HG02571 (cell line): ENCODE measurements at regions not wholly inside any gene's neighbourhood (a gene's known extent, or its start where the extent isn't known, plus 50 kb on each side); places are given as distances from the start of the nearest gene placed in this dataset.
"Not testable (repeated sequence)": the region's sequence is repeated elsewhere in the genome, so short reads cannot be mapped to it uniquely, and the experiment has no call there.

Experiments
- ATAC-seq: cut with Tn5 transposase; IDR thresholded peaks from one replicate; pipeline ENCODE4 v1.9.1; 2021; ENCODE audit warnings: mild to moderate bottlenecking, moderate library complexity; ENCODE audit not compliant: unreplicated experiment

DNA sequence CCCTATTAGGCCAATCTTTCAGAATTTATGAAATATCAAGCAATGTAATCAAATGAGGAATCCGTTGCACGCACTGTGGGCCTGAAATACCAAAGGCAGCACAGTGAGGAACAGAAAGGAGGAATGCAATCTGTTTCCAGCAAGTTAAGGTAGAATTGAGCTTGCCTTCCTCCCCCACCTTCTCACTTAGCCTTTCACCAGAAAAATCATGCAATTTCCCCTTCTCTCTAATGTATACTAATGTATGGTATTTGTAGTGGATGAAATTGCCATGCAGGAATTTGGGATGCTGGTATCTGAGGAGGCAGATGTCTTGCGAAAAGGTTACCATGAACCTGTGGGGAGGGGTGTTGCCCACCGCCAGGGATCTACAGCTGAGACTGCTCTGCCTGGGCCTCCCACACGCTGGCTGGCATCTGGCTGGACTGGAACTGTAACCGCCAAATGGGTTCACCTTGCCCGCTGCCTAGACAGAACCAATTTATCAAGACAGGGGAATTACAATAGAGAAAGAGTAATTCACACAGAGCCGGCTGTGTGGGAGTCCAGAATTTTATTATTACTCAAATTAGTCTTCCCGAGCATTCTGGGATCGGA, 222.4 kb upstream of the MYLIP start:
- ATAC-seq = no peak

DNA sequence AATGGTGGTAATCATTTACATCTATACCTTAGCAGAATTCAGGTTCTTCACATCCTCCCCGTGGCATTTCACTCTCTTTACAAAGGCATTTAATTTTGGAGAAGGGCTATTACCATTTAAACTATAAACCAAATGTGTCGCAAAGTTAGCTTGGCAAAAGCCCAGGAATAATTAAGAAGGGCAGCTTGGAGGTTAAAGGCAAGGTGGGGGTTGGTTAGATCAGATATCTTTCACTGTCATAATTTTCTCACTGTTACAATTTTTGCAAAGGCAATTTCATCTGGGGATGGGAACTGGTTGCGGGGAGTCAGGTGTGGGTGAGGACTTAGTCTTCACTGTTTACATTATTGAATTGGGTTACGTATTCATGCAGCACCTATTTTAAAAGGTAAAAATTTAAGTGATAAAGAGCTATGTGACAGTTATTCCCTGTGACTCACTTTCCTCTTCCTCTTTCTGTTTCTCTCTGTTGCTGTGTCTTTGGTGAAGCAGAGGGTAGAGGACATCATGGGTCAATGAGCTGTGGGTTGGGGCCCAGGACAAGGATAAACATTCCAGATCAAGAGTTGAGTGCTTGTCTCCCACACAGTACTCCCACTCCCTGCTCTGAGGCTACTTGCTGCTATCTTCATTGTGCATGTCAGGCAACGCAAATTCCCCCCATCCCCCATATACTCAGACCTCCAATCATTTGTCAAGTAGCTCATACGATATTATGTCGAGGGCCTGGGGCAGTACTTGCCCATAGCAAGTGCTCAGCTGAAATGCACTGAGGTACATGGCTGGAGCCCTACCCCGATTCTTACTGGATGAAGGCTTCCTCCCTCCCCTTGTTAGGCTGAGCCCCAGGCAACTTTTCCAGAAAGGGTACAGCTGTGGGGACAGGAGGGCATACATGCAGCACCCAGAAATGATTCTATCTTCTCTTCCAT, 223.1 kb upstream of the MYLIP start:
- ATAC-seq = no peak

DNA sequence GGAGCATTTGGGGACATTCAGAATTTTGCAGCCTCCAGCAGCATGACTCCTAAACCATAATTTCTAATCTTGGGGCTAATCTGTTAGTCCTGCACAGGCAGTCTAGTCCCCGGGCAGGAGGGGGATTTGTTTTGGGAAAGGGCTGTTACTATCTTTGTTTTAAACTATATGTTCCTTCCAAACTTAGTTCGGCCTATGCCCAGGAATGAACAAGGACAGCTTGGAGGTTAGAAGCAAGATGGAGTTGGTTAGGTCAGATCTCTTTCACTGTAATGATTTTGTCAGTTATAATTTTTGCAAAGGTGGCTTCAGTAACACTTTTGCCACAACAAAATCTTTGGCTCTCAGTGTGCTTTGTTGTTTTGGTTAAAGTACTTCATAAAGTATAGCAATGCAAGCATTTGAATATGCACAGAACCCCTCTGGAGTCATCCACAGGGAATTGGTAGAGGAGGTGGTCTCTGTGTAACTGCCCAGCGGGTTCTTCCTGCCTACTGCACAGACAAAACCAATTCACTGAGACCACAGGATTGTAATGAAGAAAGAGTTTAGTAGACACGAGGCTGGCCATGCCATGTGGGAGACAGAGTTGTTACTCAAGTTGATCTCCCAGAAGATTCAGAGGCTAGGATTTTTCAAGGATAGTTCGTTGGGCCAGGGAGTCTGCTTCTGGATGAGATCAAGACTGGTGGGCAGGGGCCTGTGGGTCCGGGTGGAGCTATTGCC, 224.1 kb upstream of the MYLIP start:
- ATAC-seq = no peak

DNA sequence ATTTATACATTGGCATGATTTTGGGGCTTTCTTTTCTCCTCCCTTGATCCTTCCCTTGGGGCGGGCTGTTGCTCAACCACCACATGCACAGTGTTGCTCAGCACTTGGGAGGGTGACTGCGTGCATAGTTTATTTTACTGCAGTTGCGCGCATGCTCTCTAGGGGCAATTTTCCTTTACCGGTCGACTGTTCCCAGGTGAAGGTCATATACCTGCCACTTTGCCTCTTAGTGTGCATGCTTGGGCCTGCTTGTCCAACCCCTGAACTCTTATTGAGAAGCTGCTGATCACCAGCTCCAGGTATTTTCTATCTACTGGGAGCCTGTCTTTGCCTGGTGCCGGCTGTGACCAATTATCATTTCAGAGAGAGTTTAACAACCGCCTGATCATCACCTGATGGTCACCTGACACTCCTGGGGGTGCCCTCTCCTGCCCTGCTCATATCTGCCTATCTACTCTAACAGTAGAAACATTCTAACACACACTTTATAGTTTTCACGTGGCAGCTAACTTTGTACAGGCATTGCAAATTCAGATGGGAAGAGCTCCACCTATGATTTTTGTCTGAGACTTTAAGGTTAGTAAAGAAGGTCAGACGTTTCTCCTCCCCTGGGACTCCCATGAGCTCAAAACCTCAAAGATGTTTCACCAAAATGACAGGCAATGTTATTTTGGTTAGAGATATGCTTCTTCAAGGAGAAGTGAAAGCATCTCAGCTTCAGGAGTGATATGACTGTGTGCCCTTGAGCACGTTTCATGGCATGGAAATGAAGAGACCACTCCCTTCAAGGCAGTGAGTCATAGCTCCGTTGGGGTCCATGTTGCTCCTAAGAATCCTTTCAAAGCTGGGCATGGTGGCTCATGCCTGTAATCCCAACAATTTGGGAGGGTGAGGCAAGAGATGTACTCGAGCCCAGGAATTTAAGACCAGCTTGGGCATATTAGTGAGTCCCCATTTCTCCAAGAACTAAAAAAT, 227.5 kb upstream of the MYLIP start:
- peak; percentile 87 for ATAC-seq

DNA sequence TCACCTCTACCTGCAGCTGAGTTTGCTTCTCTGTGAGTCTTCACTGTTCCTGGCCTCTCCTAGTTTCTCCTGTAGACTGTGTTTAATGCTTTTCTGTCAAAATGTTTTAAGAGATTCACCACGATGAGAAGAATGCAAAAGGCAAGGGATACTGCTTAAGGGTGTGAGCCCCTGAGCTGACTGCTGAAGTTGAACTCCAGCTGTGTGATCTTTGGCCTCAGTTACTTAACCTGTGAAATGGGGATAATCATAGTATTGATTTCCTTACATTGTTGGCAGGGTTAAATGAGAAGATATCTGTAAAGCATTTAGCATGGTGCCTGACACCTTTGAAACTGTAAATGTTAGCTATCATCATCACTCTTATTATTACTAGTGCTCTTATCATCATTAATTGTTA, 230.2 kb upstream of the MYLIP start:
- ATAC-seq = no peak

DNA sequence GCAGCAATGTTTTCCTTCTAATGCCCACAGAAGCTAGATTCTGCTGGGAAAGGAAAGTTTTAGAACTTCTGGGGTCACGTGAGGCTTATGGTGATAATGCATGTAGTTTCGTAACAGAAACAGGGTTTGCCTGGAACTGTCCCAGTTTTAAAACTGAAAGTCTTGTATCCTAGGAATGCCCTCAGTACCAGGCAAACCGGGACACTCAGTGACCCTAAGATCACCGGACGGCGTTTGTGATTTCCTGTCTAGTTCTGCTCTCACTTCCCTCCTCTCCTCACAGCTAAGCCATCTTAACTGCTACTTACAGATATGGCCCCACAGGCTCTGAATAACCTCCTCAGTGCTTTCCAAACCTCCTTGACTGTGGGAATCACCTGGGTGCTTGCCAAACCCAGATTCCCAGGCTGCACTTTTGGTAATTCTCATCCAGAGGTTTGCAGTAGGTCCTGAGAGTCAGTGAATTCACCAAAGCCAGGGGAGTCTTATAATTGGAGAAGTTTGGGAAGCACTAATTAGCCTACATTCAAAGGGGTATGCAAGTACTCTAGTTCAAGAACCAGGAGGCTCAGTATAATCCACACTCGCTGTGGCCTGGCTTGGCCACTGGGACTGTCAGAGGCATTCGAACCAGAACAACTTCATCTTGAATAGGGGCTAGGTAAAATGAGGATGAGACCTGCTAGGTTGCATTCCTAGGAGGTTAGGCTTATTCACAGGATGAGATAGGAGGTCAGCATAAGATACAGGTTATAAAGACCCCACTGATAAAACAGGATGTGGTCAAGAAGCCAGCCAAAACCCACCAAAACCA, 231.6 kb upstream of the MYLIP start:
- ATAC-seq = no peak

DNA sequence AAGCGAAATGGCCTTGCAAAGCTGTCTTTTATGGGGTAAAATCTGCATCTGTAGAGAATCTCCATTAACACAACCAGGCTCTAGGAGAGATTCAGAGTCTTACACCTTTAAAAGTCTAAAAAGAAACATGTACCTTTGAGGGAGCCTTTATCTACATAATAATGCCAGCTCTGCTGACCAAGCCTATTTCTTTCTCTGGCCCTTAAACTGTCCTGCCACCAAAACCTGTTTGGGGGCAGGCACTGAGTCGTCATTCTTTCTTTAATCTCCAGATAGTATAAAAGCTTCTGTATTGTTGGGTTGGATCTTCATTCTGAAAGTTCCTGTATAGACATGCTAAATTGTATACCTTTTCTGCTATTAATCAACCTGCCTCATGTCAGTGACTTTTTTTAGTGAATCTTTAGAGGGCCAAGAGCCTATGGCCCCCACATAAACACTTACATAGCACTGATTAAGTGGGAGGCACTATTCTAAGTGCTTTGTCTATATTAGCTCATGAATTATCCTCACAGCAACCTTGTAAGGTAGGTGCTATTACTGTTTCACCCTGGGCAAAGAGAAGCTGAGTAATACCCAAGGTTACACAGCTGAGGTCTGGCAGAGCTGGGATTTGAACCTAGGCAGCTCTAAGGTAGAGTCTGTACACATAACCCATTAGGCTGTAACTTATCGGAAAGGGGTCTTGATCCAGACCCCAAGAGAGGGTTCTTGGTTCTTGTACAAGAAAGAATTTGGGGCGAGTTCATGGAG, 232.3 kb upstream of the DTNBP1 start:
- ATAC-seq = no peak

DNA sequence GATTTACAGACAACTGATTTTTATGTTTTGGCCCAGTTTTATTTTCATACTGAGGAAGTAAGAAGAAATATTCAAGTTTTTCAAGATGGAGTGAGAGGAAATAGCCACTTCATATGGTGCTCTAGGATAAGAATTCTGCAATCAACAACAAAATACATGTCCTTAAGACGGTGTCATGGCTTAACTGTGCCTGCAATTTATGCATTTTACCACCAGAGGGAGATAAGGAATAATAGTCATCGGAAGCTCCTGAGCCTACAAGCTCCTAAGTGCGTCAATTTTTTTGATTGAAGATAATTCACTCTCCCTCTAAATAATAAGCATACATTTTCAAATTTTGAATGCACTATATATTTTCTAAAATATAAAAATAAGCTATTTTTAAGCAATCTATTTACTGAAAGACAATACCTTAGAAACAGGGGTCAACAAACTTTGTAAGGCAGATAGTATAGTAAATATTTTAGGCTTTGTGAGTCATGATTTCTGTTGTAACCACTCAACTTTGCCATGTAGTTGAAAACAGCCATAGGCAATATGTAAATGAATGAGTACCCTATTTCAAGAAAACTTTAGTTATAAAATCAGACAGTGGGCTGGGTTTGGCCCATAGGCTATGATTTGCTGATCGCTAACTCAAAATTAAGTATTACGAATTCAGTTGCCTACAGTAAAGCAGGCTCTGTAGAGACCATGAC, 230.9 kb upstream of the DTNBP1 start:
- no peak for ATAC-seq

DNA sequence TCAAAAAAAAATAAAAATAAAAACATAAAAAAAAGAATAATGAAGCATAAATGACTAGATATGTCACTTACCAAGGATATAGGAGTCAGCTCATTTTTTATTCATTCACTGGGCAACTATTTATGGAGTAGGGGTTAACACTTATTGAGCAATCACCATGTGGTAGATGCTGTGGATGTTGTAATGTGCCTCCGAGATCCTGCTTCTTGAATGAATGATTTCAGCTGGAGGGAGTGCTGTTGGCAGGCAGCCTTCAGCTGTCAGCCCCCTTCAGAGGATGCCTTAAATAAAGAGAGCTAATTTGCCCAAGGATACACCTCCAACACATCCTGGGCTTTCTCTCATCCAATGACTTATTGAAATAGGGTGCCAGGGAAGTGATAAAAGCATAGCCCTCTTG, 229.5 kb upstream of the DTNBP1 start:
- ATAC-seq = no peak

DNA sequence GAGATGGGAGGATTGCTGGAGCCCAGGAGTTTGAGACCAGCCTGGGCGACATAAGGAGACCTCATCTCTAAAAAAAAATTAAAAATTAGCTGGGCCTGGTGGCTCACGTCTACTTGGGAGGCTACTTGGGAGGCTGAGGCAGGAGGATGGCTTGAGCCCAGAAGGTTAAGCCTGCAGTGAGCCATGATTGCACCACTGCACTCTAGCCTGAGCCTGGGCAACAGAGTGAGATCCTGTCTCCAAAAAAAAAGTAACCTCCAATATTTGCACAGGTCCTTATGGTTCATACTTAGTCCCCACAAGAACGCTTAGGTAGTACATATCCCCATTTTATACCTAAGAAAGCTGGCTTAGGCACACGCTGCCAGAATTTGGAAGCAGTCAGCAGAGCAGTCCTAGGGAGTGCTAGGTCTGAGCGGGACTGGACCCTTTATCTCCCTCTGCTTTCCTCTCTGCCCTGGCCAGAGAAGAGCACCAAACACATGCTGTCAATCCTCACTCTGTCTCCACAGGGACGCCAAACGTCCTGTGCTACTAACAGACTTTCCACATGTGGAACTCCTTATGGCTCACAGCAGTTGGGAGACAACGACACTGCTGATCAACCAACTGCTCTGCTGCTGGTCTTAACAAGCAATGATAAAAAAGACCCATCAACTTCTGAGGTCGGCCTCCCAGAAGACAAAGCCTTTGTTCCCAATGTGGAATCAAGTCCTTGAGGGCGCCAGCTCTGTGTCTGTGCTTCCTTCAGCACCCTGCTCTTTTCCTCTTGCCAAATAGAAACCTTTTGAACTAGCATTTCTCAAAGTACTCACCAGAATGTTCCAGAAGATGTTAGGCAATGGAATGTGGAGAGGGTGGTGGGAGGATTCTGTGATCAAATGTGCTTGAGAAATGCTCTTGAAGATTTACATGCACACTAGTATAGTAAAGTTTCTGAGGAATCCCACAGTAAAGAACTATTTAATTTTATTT, 226.3 kb upstream of the DTNBP1 start:
- ATAC-seq = no peak

DNA sequence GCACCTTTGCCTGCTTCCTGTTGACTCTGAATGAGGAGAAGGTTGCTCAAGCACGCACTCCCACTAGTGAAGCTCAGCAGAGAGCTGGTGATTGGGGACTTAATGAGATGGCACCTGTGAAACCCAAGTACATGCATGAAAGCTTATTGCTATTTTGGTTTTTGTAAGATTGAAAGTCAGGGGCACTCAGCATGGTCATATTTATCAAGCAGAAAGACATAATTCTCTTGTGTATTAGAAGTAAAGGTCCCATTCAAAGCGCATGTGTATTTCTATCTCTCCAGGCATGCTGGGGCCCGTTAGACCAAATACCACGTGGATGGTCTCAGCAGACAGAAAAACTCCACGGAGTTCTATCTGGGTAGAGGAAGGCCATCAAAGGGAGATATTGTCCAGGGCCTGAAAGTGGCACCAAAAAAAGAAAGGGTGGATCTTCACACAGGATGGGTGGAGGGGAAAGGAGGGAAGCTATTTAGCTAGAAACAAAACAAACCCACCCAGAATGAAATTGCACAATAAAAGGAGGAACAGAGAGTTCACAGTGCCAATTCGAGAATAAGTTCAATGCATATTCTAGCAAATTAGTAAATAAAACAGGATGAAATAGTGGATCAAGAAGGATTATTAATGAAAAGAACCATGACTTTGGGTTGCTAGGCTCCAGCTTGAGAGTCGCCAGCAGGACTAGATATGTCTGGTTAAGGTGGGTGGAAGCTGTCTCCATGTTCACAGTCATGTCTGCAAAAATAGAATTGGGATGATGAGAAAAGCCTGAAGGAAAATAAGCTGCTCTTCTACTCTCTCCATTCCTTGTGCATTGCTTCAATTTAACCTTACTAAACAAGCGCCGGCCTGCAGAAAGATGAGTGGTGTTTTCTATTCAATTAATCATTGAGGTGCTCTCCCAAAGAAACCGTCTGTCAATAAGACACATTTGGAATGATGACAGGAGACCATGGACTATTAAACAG, 224.9 kb upstream of the DTNBP1 start:
- ATAC-seq = no peak

DNA sequence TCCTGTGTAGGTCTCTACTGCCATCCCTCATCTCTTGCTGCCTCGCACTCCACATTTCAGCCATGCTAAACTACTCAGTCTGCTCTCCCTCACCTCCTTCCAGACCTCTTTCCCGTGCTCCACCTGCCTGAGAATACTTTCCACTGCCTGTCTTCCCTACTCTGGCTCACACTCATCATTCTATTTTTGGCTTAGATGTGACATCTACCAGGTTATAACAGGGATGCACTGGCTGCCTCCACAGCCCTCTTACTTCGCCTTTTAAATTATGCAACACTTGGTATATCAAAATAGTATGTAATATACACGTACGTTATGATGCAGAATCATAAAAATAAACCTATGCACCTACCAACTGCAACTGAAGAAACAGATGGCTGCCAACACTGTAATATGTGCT, 222.8 kb upstream of the DTNBP1 start:
- no peak for ATAC-seq

DNA sequence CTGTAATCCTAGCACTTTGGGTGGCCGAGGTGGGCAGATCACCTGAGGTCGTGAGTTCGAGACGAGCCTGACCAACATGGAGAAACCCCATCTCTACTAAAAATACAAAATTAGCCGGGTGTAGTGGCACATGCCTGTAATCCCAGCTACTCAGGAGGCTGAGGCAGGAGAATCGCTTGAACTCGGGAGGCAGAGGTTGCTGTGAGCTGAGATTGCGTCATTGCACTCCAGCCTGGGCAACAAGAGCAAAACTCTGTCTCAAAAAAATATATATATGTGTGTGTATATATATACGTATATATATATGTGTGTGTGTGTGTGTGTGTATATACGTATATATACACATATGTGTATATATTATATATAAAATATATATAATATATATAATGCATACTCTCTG, 220.8 kb upstream of the DTNBP1 start:
- not testable (repeated sequence) for ATAC-seq

DNA sequence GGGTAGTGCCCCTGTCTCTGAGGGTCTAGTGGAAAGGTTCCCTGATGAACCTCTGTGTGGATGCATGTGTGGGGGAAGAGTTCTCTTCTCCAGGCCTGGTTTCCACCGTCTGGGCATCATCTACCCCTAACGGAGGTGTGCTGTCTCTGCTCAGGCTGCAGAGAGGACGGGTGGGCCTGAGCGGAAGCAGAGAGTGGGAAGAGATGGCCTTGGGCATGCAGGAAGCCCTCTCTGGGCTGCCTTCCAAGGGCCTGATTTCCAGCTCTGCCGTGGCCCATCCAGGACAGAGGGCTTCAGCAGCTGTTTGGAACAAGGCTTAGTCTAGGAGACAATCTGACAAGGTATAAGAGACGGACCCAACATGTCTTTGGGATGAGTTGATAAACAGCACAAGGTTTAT, 220.1 kb upstream of the DTNBP1 start:
- no peak for ATAC-seq

DNA sequence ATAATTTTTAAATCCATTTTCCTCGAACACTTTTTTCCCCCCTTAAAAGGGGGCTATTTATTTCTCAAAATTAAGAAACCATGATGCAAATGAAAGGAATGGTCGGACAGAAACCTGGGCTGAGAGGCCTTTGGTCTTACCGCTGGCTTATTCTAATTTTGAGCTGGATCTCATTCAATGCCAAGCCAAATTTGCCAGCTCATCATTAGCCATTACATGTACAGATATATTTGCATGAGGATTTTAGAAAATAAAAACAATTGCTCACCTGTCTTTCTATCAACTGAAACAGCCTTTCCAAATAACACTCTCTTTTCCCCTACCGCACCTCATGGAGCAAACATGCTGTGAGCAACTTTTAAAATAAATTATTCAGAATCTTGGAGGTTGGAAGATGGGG, 219.5 kb upstream of the DTNBP1 start:
- no peak for ATAC-seq

DNA sequence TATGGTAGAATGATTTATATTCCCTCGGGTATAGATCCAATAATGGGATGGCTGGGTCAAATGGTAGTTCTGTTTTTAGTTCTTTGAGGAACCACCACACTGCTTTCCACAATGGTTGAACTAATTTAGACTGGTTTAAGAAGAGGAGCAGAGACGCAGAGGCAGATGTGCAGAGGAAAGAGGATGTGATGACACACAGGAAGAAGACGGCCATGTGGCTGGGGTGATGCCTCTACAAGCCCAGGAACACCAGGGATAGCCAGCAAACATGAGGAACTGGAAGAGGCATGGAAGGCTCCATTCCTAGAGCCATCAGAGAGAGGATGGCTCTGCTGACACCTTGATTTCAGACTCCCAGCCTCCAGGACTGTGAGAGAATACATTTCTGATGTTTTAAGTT, 218.3 kb upstream of the DTNBP1 start:
- ATAC-seq = no peak
